ENCODE measurements at regions not wholly inside any gene's neighbourhood (a gene's known extent, or its start where the extent isn't known, plus 50 kb on each side); places are given as distances from the start of the nearest gene placed in this dataset.

- peak; percentile 32 for DNase-seq (ENCODE audit: low spot score)
- H3F3A ChIP-seq (replicated peaks; ENCODE audit: low read depth): no peaks in the 10 kb centered on the region
- TF ChIP-seq ZNF331 (CRISPR knock-in tag; IDR thresholded peaks at IDR 0.05; ENCODE audit: low read depth): no peak
- TF ChIP-seq, protein P1, sequence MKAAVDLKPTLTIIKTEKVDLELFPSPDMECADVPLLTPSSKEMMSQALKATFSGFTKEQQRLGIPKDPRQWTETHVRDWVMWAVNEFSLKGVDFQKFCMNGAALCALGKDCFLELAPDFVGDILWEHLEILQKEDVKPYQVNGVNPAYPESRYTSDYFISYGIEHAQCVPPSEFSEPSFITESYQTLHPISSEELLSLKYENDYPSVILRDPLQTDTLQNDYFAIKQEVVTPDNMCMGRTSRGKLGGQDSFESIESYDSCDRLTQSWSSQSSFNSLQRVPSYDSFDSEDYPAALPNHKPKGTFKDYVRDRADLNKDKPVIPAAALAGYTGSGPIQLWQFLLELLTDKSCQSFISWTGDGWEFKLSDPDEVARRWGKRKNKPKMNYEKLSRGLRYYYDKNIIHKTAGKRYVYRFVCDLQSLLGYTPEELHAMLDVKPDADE (IDR thresholded peaks at IDR 0.05): no peak
- TF ChIP-seq NANOG (IDR thresholded peaks at IDR 0.05; ENCODE audit: borderline replicate concordance): no peak
- no peak for TF ChIP-seq STAT1 (IDR thresholded peaks at IDR 0.05; ENCODE audit: unreplicated experiment)
- no peak for TF ChIP-seq ZNF114 (CRISPR knock-in tag; IDR thresholded peaks at IDR 0.05)
- no peak for TF ChIP-seq CREB1 (CRISPR knock-in tag; IDR thresholded peaks at IDR 0.05; ENCODE audit: low read depth)
- TF ChIP-seq POLR2AphosphoS5 (IDR thresholded peaks at IDR 0.05; ENCODE audit: low read depth): no peak
- TF ChIP-seq, protein P2, sequence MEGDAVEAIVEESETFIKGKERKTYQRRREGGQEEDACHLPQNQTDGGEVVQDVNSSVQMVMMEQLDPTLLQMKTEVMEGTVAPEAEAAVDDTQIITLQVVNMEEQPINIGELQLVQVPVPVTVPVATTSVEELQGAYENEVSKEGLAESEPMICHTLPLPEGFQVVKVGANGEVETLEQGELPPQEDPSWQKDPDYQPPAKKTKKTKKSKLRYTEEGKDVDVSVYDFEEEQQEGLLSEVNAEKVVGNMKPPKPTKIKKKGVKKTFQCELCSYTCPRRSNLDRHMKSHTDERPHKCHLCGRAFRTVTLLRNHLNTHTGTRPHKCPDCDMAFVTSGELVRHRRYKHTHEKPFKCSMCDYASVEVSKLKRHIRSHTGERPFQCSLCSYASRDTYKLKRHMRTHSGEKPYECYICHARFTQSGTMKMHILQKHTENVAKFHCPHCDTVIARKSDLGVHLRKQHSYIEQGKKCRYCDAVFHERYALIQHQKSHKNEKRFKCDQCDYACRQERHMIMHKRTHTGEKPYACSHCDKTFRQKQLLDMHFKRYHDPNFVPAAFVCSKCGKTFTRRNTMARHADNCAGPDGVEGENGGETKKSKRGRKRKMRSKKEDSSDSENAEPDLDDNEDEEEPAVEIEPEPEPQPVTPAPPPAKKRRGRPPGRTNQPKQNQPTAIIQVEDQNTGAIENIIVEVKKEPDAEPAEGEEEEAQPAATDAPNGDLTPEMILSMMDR (conservative IDR thresholded peaks at IDR 0.05; ENCODE audit: low read depth in 2 of 2): no peak
- no peak for TF ChIP-seq EZH2 (IDR thresholded peaks at IDR 0.05; ENCODE audit: low read depth, unreplicated experiment)
- no peak for TF ChIP-seq JUNB (IDR thresholded peaks at IDR 0.05; ENCODE audit: unreplicated experiment)
- TF ChIP-seq, protein P3, sequence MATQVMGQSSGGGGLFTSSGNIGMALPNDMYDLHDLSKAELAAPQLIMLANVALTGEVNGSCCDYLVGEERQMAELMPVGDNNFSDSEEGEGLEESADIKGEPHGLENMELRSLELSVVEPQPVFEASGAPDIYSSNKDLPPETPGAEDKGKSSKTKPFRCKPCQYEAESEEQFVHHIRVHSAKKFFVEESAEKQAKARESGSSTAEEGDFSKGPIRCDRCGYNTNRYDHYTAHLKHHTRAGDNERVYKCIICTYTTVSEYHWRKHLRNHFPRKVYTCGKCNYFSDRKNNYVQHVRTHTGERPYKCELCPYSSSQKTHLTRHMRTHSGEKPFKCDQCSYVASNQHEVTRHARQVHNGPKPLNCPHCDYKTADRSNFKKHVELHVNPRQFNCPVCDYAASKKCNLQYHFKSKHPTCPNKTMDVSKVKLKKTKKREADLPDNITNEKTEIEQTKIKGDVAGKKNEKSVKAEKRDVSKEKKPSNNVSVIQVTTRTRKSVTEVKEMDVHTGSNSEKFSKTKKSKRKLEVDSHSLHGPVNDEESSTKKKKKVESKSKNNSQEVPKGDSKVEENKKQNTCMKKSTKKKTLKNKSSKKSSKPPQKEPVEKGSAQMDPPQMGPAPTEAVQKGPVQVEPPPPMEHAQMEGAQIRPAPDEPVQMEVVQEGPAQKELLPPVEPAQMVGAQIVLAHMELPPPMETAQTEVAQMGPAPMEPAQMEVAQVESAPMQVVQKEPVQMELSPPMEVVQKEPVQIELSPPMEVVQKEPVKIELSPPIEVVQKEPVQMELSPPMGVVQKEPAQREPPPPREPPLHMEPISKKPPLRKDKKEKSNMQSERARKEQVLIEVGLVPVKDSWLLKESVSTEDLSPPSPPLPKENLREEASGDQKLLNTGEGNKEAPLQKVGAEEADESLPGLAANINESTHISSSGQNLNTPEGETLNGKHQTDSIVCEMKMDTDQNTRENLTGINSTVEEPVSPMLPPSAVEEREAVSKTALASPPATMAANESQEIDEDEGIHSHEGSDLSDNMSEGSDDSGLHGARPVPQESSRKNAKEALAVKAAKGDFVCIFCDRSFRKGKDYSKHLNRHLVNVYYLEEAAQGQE (IDR thresholded peaks at IDR 0.05; ENCODE audit: unreplicated experiment): no peak
- TF ChIP-seq ZNF462 (CRISPR knock-in tag; IDR thresholded peaks at IDR 0.05): no peak
- Mint-ChIP-seq H3K36me3 (ENCODE audit: low read depth) (no peaks in the 10 kb centered on the region), H3K27ac (peak overlapping the region; percentile 25), H3K9me3 (peaks cover 3% of the 10 kb centered on the region; the same call in 1 of the 3 replicates), H3K4me1 (peaks cover 21% of the 10 kb centered on the region), H3K4me3 (peak overlapping the region; percentile 49), H3K27me3 (ENCODE audit: insufficient read depth, low read depth, poor library complexity) (peaks cover 5% of the 10 kb centered on the region)
- no peaks in the 10 kb centered on the region for H3K36me3 ChIP-seq (ENCODE audit: insufficient read depth)
- peaks cover 8% of the 10 kb centered on the region; the same call in 1 of the 2 replicates for H3K9me2 ChIP-seq (ENCODE audit: insufficient read depth)
- no peaks in the 10 kb centered on the region for H4K20me1 ChIP-seq (replicated peaks; ENCODE audit: insufficient read depth)
- no peak overlapping the region for H3K27ac ChIP-seq (ENCODE audit: low read depth)
- H3K4me3 ChIP-seq: no peak overlapping the region
- H3K4me1 ChIP-seq (ENCODE audit: insufficient read depth): peaks cover 12% of the 10 kb centered on the region
- ATAC-seq: peak; percentile 74
- peak overlapping the region; percentile 67 for H3K4me2 ChIP-seq
- H3K27me3 ChIP-seq (ENCODE audit: insufficient read depth): no peaks in the 10 kb centered on the region
- H2AFZ ChIP-seq: peak overlapping the region; percentile 91
- H3K79me2 ChIP-seq (replicated peaks; ENCODE audit: insufficient read depth): no peaks in the 10 kb centered on the region
These were observed 63.8 kb downstream of the MRPL46 start for GRCh38 chr15:88403351-88403791.
